HepG2 (cell line): ENCODE measurements at regions not wholly inside any gene's neighbourhood (a gene's known extent, or its start where the extent isn't known, plus 50 kb on each side); places are given as distances from the start of the nearest gene placed in this dataset.
A peak's percentile ranks its signal among the peaks of the same experiment; 100 is the strongest.

Experiments used
- ATAC-seq: fragments of 200-7000 bp; cut with Tn5 transposase; 3 replicates; pipeline ENCODE4 v1.9.1; 2020; ENCODE audit warnings: mild to moderate bottlenecking, moderate library complexity
- BruUV-seq: library from RNA; stranded (reverse); fragments of 400-500 nt; replicated peaks from 2 replicates; lab custom pipeline; 2021; lab: Mats Ljungman, UMichigan
- CTCF ChIA-PET: fragments of 300-600 bp; formaldehyde crosslinking; extraction: SDS; loops from one replicate; lab custom pipeline; 2021; ENCODE audit warnings: low total read pairs, inconsistent platforms, low intra/inter-chr PET ratio; lab: Yijun Ruan, JAX
- POLR2A ChIA-PET: fragments of 350-600 bp; sonication (Branson Sonifier 250); formaldehyde crosslinking; loops from one replicate; lab custom pipeline; 2020; ENCODE audit warnings: antibody characterized with exemption, inconsistent platforms; lab: Yijun Ruan, JAX
- DNase-seq: peaks from one replicate; pipeline ENCODE4 v3.0.0-alpha.2; 2015; ENCODE audit warnings: low spot score
- FAIRE-seq: peaks from 3 replicates; lab custom pipeline; 2011; peaks lifted over from hg19 to GRCh38; lab: Jason Lieb, UNC
- H2AFZ ChIP-seq: one replicate; pipeline ENCODE4 v1.6.1; 2011; ENCODE audit warnings: low read length, inconsistent platforms
- H3K27ac ChIP-seq: fragments of 300-600 bp; 3 replicates; pipeline ENCODE4 v1.8.0; 2011; ENCODE audit warnings: mixed run types, mild to moderate bottlenecking, mixed read lengths, low read length, inconsistent platforms; ENCODE audit not compliant: insufficient read depth; ENCODE audit errors: extremely low read length
- H3K27me3 ChIP-seq, 2 experiments: fragments of 200-600 bp in 1 of 2; 2 replicates in 1 of 2; 3 replicates in 1 of 2; pipeline versions ENCODE4 v1.6.0 to v1.8.0; 2011; ENCODE audit warnings: low read length in 2 of 2, mild to moderate bottlenecking in 2 of 2, moderate library complexity in 2 of 2, inconsistent platforms in 1 of 2; ENCODE audit not compliant: insufficient read depth in 2 of 2, control insufficient read depth in 1 of 2
- H3K36me3 ChIP-seq, 2 experiments: fragments of 200-600 bp in 1 of 2; replicated peaks in 1 of 2; 2 replicates in 1 of 2; 3 replicates in 1 of 2; pipeline versions ENCODE4 v1.5.1 to v1.8.0; 2011; ENCODE audit warnings: low read length in 2 of 2, inconsistent platforms in 1 of 2; ENCODE audit not compliant: insufficient read depth in 2 of 2, control insufficient read depth in 1 of 2
- H3K4me1 ChIP-seq: 2 replicates; pipeline ENCODE4 v1.5.1; 2012; ENCODE audit warnings: low read length, inconsistent platforms; ENCODE audit not compliant: insufficient read depth
- H3K4me2 ChIP-seq: 2 replicates; pipeline ENCODE4 v1.6.0; 2011; ENCODE audit warnings: low read depth, low read length, inconsistent platforms
- H3K4me3 ChIP-seq, 3 experiments: fragments of 200-600 bp in 1 of 3; sonication (generic), shearing (Covaris generic) in 1 of 3; replicated peaks in 1 of 3; 2 replicates each; pipeline ENCODE4 v1.5.1; 2011 to 2016; ENCODE audit warnings: low read length in 3 of 3, inconsistent platforms in 2 of 3, low read depth in 2 of 3, mild to moderate bottlenecking in 2 of 3, control low read depth in 1 of 3, mixed read lengths in 1 of 3; ENCODE audit not compliant: insufficient read depth in 1 of 3
- H3K79me2 ChIP-seq: one replicate; pipeline ENCODE4 v1.6.1; 2011; ENCODE audit warnings: low read length, inconsistent platforms; ENCODE audit not compliant: insufficient read depth
- H3K9ac ChIP-seq: 2 replicates; pipeline ENCODE4 v1.6.0; 2011; ENCODE audit warnings: mild to moderate bottlenecking, low read depth, low read length, inconsistent platforms; ENCODE audit not compliant: insufficient read depth
- H3K9me3 ChIP-seq: 2 replicates; pipeline ENCODE4 v1.5.1; 2012; ENCODE audit warnings: mild to moderate bottlenecking, low read length
- H4K20me1 ChIP-seq: 2 replicates; pipeline ENCODE4 v1.6.0; 2011; ENCODE audit warnings: inconsistent platforms, mild to moderate bottlenecking, low read length, moderate library complexity; ENCODE audit not compliant: insufficient read depth
- ATM ChIP-seq: fragments of 450-650 bp; IDR thresholded peaks from 2 replicates; pipeline ENCODE4 v1.7.1; 2017; ENCODE audit warnings: mild to moderate bottlenecking, borderline replicate concordance
- FOSL2 ChIP-seq: sonication (generic); formaldehyde crosslinking; IDR thresholded peaks from 2 replicates; pipeline ENCODE4 v1.4.0; 2020; ENCODE audit warnings: missing genetic modification reagents
- FOXA1 ChIP-seq, 2 experiments: fragments of 450-650 bp in 1 of 2; sonication (generic) in 1 of 2; formaldehyde crosslinking in 1 of 2; IDR thresholded peaks; 2 replicates each; pipeline versions ENCODE4 v1.4.0 to v1.6.1; 2016 to 2020; ENCODE audit warnings: missing genetic modification reagents in 1 of 2
- MBNL3 ChIP-seq: fragments of 250-450 bp; sonication (Bioruptor Pico); conservative IDR thresholded peaks from 2 replicates; pipeline ENCODE4 v1.8.0; 2022; ENCODE audit warnings: mild to moderate bottlenecking, inconsistent platforms
- MED13 ChIP-seq: sonication (generic); formaldehyde crosslinking; IDR thresholded peaks from 2 replicates; pipeline ENCODE4 v1.5.0; 2020; ENCODE audit warnings: missing genetic modification reagents
- MTA1 ChIP-seq: sonication (generic); formaldehyde crosslinking; IDR thresholded peaks from 2 replicates; pipeline ENCODE4 v1.4.0; 2020; ENCODE audit warnings: missing genetic modification reagents, mild to moderate bottlenecking, borderline replicate concordance
- RFX1 ChIP-seq: fragments of 450-650 bp; IDR thresholded peaks from 2 replicates; pipeline ENCODE4 v1.6.1; 2017
- RFXAP ChIP-seq: sonication (generic); formaldehyde crosslinking; IDR thresholded peaks from 2 replicates; pipeline ENCODE4 v1.4.0; 2020; ENCODE audit warnings: missing genetic modification reagents, borderline replicate concordance
- SRY ChIP-seq: sonication (generic); formaldehyde crosslinking; IDR thresholded peaks from 2 replicates; pipeline ENCODE4 v1.8.0; 2022; ENCODE audit warnings: mild to moderate bottlenecking, missing genetic modification reagents
- TBP ChIP-seq: sonication (generic); formaldehyde crosslinking; IDR thresholded peaks from 2 replicates; pipeline ENCODE4 v1.5.0; 2020; ENCODE audit warnings: missing genetic modification reagents
- TRAFD1 ChIP-seq: sonication (generic); formaldehyde crosslinking; IDR thresholded peaks from 2 replicates; pipeline ENCODE4 v1.5.1; 2020; ENCODE audit warnings: missing genetic modification reagents, mild to moderate bottlenecking, borderline replicate concordance
- ZBTB8A ChIP-seq: sonication (generic); formaldehyde crosslinking; IDR thresholded peaks from 2 replicates; pipeline ENCODE4 v1.4.0; 2020; ENCODE audit warnings: mild to moderate bottlenecking, low read depth, missing genetic modification reagents, borderline replicate concordance
- ZNF10 ChIP-seq: sonication (generic); formaldehyde crosslinking; IDR thresholded peaks from 2 replicates; pipeline ENCODE4 v1.4.0; 2020; ENCODE audit warnings: mild to moderate bottlenecking, low read depth, missing genetic modification reagents, borderline replicate concordance
- ZNF207 ChIP-seq: fragments of 450-650 bp; IDR thresholded peaks from 2 replicates; pipeline ENCODE4 v1.6.1; 2016; ENCODE audit warnings: antibody characterized with exemption, borderline replicate concordance
- ZNF431 ChIP-seq: sonication (generic); formaldehyde crosslinking; IDR thresholded peaks from 2 replicates; pipeline ENCODE4 v1.9.0; 2022; ENCODE audit warnings: missing genetic modification reagents, low read depth, mild to moderate bottlenecking, borderline replicate concordance
- ZNF432 ChIP-seq: sonication (generic); formaldehyde crosslinking; IDR thresholded peaks from 2 replicates; pipeline ENCODE4 v1.5.0; 2020; ENCODE audit warnings: missing genetic modification reagents, mild to moderate bottlenecking, borderline replicate concordance
- ZNF572 ChIP-seq: sonication (generic); formaldehyde crosslinking; IDR thresholded peaks from 2 replicates; pipeline ENCODE4 v1.5.1; 2020; ENCODE audit warnings: mild to moderate bottlenecking, missing genetic modification reagents
- ZNF616 ChIP-seq: sonication (generic); formaldehyde crosslinking; IDR thresholded peaks from 2 replicates; pipeline ENCODE4 v1.5.0; 2020; ENCODE audit warnings: low read depth, mild to moderate bottlenecking, missing genetic modification reagents
- ZNF672 ChIP-seq: sonication (generic); formaldehyde crosslinking; IDR thresholded peaks from 2 replicates; pipeline ENCODE4 v1.8.1; 2022; ENCODE audit warnings: missing genetic modification reagents
- ZSCAN20 ChIP-seq: sonication (generic); formaldehyde crosslinking; IDR thresholded peaks from 2 replicates; pipeline ENCODE4 v1.4.0; 2020; ENCODE audit warnings: missing genetic modification reagents, mild to moderate bottlenecking, borderline replicate concordance
- WGBS: methylation state at CpG from one replicate; pipeline ENCODE4 v1.1.6; 2017; ENCODE audit warnings: low lambda C conversion rate; 5-methylcytosine and 5-hydroxymethylcytosine counted together
- in situ Hi-C: cut with HindIII; loops from 2 replicates; pipeline ENCODE4 v1.10.0; 2017; ENCODE audit warnings: low pct_unique_long_range_greater_than_20kb; ENCODE audit not compliant: extremely low pct_ligation_motif_present
- intact Hi-C: fragments of 100-400 bp; cut with micrococcal nuclease; formaldehyde crosslinking; loops from one replicate; pipeline ENCODE4 v1.10.0; 2022; ENCODE audit not compliant: unreplicated experiment
- TF ChIP-seq, protein P1 (sequence below): sonication (generic); formaldehyde crosslinking; IDR thresholded peaks from 2 replicates; pipeline ENCODE4 v1.4.0; 2020; ENCODE audit warnings: mild to moderate bottlenecking, low read depth, missing genetic modification reagents
- TF ChIP-seq, protein P2 (sequence below): sonication (generic); formaldehyde crosslinking; IDR thresholded peaks from 2 replicates; pipeline ENCODE4 v1.5.1; 2020; ENCODE audit warnings: mild to moderate bottlenecking, moderate library complexity, missing genetic modification reagents

GRCh38 chr2:45259138-45259537 lies 249.9 kb upstream of the SIX2 start:
- no peak overlapping the region for H2AFZ ChIP-seq
- H4K20me1 ChIP-seq = no peaks in the 10 kb centered on the region
- peak overlapping the region in 2 of 3 experiments; percentile 9 to 24; a peak in 3 of 6 replicates for H3K4me3 ChIP-seq
- peak; percentile 14; the same call in 2 of the 3 replicates for ATAC-seq
- H3K4me1 ChIP-seq = peaks cover 81% of the 10 kb centered on the region
- intact Hi-C loops = loop anchor here (5.0 kb wide), 2 partner anchors 68 to 213 kb away; no protein-coding TSS in a partner anchor
- 4% methylated on average over 8 of the region's 8 CpGs for WGBS
- ChIA-PET POLR2A (interaction anchor here (4.1 kb wide), 1 partner anchor 13 kb away, joined by 85 read pairs; no protein-coding TSS in a partner anchor), CTCF (no interaction called here)
- no TSS peak for BruUV-seq
- H3K27me3 ChIP-seq = peaks cover 14 to 45% of the 10 kb centered on the region in 2 experiments; a peak in 4 of 5 replicates
- H3K36me3 ChIP-seq = no peaks in the 10 kb centered on the region
- peak; percentile 37 for DNase-seq
- H3K27ac ChIP-seq = no peak overlapping the region
- peak overlapping the region; percentile 57 for H3K4me2 ChIP-seq
- no peaks in the 10 kb centered on the region for H3K79me2 ChIP-seq
- no peak overlapping the region for H3K9ac ChIP-seq
- H3K9me3 ChIP-seq = no peaks in the 10 kb centered on the region
- in situ Hi-C loops = no loop called here
- FAIRE-seq = peak; percentile 66
- TF ChIP-seq ZSCAN20 (CRISPR knock-in tag) (no peak), ZNF207 (no peak), FOSL2 (CRISPR knock-in tag) (peak; percentile 45; the same call in 1 of the 2 replicates), TBP (CRISPR knock-in tag) (no peak), MBNL3 (CRISPR knock-in tag) (no peak), MED13 (CRISPR knock-in tag) (no peak), ZBTB8A (CRISPR knock-in tag) (no peak), RFXAP (CRISPR knock-in tag) (no peak), ZNF616 (CRISPR knock-in tag) (no peak), TRAFD1 (CRISPR knock-in tag) (no peak), ZNF572 (CRISPR knock-in tag) (0 out of 2 replicates have a peak, but pooled peaks have one; percentile 27), RFX1 (no peak), ATM (no peak), MTA1 (no peak), ZNF672 (no peak), ZNF431 (CRISPR knock-in tag) (no peak), FOXA1 (IDR thresholded peaks at IDR 0.05) (no peak), FOXA1 (CRISPR knock-in tag; IDR thresholded peaks at IDR 0.05) (peak; percentile 77), ZNF10 (CRISPR knock-in tag) (no peak), SRY (CRISPR knock-in tag) (no peak), ZNF432 (CRISPR knock-in tag) (no peak)
- TF ChIP-seq, protein P1, sequence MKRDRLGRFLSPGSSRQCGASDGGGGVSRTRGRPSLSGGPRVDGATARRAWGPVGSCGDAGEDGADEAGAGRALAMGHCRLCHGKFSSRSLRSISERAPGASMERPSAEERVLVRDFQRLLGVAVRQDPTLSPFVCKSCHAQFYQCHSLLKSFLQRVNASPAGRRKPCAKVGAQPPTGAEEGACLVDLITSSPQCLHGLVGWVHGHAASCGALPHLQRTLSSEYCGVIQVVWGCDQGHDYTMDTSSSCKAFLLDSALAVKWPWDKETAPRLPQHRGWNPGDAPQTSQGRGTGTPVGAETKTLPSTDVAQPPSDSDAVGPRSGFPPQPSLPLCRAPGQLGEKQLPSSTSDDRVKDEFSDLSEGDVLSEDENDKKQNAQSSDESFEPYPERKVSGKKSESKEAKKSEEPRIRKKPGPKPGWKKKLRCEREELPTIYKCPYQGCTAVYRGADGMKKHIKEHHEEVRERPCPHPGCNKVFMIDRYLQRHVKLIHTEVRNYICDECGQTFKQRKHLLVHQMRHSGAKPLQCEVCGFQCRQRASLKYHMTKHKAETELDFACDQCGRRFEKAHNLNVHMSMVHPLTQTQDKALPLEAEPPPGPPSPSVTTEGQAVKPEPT (CRISPR knock-in tag) = no peak
- TF ChIP-seq, protein P2, sequence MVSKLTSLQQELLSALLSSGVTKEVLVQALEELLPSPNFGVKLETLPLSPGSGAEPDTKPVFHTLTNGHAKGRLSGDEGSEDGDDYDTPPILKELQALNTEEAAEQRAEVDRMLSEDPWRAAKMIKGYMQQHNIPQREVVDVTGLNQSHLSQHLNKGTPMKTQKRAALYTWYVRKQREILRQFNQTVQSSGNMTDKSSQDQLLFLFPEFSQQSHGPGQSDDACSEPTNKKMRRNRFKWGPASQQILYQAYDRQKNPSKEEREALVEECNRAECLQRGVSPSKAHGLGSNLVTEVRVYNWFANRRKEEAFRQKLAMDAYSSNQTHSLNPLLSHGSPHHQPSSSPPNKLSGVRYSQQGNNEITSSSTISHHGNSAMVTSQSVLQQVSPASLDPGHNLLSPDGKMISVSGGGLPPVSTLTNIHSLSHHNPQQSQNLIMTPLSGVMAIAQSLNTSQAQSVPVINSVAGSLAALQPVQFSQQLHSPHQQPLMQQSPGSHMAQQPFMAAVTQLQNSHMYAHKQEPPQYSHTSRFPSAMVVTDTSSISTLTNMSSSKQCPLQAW (CRISPR knock-in tag) = peak; percentile 31; the same call in 1 of the 2 replicates
